Heart left ventricle (tissue), 16 donors: ENCODE measurements at regions not wholly inside any gene's neighbourhood (a gene's known extent, or its start where the extent isn't known, plus 50 kb on each side); places are given as distances from the start of the nearest gene placed in this dataset.

Experiments
- ATAC-seq, 4 donors: fragments of 200-7000 bp; cut with Tn5 transposase; one replicate each; pipeline ENCODE4 v1.9.1; 2020 to 2022; ENCODE audit warnings: moderate library complexity in 4 of 4, mild to moderate bottlenecking in 3 of 4, moderate number of reproducible peaks in 1 of 4
- DNase-seq, 5 donors: peaks; one replicate each; pipeline ENCODE4 v3.0.0-alpha.2; 2020
- H3K27ac ChIP-seq, 12 donors: fragments of 200-600 bp; sonication (generic) in 4 of 12; one replicate each; pipeline versions ENCODE4 v1.5.0 to v1.8.0; 2016 to 2022; ENCODE audit warnings: mild to moderate bottlenecking in 2 of 12
- H3K27me3 ChIP-seq, 9 donors: fragments of 200-600 bp; sonication (generic) in 2 of 9; one replicate each; pipeline versions ENCODE4 v1.5.1 to v1.8.0; 2016 to 2022; ENCODE audit warnings: mild to moderate bottlenecking in 3 of 9
- H3K36me3 ChIP-seq, 9 donors: fragments of 200-600 bp; sonication (generic) in 2 of 9; one replicate each; pipeline versions ENCODE4 v1.5.0 to v1.8.0; 2018 to 2022; ENCODE audit warnings: mild to moderate bottlenecking in 2 of 9
- H3K4me1 ChIP-seq, 12 donors: fragments of 200-600 bp; sonication (generic) in 4 of 12; one replicate each; pipeline versions ENCODE4 v1.5.0 to v1.8.0; 2016 to 2022; ENCODE audit warnings: mild to moderate bottlenecking in 3 of 12
- H3K4me3 ChIP-seq, 12 donors: fragments of 200-600 bp; sonication (generic) in 4 of 12; one replicate each; pipeline versions ENCODE4 v1.5.0 to v1.8.0; 2017 to 2022; ENCODE audit warnings: mild to moderate bottlenecking in 9 of 12, moderate library complexity in 4 of 12
- H3K9me3 ChIP-seq, 12 donors: fragments of 200-600 bp; sonication (generic) in 4 of 12; one replicate each; pipeline versions ENCODE4 v1.5.0 to v1.8.0; 2016 to 2022; ENCODE audit warnings: mild to moderate bottlenecking in 1 of 12
- CTCF ChIP-seq, 12 donors: fragments of 200-600 bp; sonication (generic) in 4 of 12; IDR thresholded peaks; one replicate each; pipeline versions ENCODE4 v1.5.0 to v1.8.0; 2018 to 2022; ENCODE audit warnings: antibody characterized with exemption in 12 of 12, mild to moderate bottlenecking in 5 of 12
- POLR2A ChIP-seq, 2 donors: fragments of 450-650 bp; IDR thresholded peaks; one replicate each; pipeline ENCODE4 v1.6.1; 2017; ENCODE audit warnings: antibody characterized with exemption in 2 of 2, mild to moderate bottlenecking in 2 of 2, moderate library complexity in 2 of 2
- WGBS, 4 donors: extraction: QIAGEN DNeasy Blood & Tissue Kit in 2 of 4; methylation state at CpG; one replicate each; pipeline versions ENCODE4 v1.1.5 to v1.1.7; 2013 to 2018; 5-methylcytosine and 5-hydroxymethylcytosine counted together
- intact Hi-C, 10 donors: fragments of 100-400 bp; cut with DNase I; formaldehyde crosslinking; loops; one replicate each; pipeline versions ENCODE4 v1.11.1 to v1.14.2; 2022
- donor health status: ischemic (EF 13 %, LVEDD 7.1; RV severe dilation, severe dysfunction).
- donor health status: healthy with polysubstance abuse.
- donor health status: DM: no; HTN: yes; CAD: no.
- donor health status: DM: no; HTN: no; CAD: no.
- donor health status: ischemic (EF 25% LVEDD 6.9; RV normal size, moderate dysfunction).
- donor health status: ischemic (EF 25% LVEDD 5.7; RV mildly dilated, moderate dysfunction).
- donor health status: healthy.
- donor health status: DM: yes; HTN: yes; CAD: no.
- donor health status: ischemic (EF 35%, LVEDD 5.7; RV mildly dilated, moderate dysfunction).
- donor health status: nonischemic (EF 11% LVEDD 7.7; RV severe dilation, severe dysfunction).
- donor health status: DM: yes; HTN: yes; CAD: no.
- donor health status: PGD.
- donor health status: ischemic (EF 29% LVEDD 5.4; RV normal size, mild dysfunction).
- donor health status: nonischemic (EF 23%, LVEDD 6.1; RV moderate dilation, normal function).

DNA sequence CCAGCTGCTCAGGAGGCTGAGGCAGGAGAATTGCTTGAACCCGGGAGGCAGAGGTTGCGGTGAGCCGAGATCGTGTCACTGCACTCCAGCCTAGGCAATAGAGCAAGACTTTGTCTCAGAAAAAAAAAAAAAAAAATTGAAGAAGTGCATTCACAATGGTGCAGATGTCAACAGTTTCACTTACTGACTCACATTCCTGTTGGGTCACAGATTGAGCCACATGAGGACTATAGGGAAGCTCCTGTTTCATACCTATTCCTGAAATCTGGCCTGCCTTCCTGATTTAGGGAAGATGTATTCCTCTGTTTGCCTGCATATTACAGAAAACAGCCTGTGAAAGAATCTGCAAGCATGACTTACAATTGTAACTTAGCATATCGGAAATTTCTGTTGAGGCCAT is 78.2 kb downstream of the AKR1C4 start:
- H3K27me3 ChIP-seq, result no peaks in the 10 kb centered on the region
- intact Hi-C loops, result loop anchor here in 1 of 10 donors (10.0 kb wide), 1 partner anchor 170 kb away; no protein-coding TSS in a partner anchor
- no peak overlapping the region for H3K4me3 ChIP-seq
- H3K4me1 ChIP-seq, result peaks cover 0 to 5% (median 0%) of the 10 kb centered on the region in 12 donors
- peak overlapping the region in 1 of 12 donors; percentile 23 for H3K27ac ChIP-seq
- no peak for TF ChIP-seq CTCF (IDR thresholded peaks at IDR 0.05)
- TF ChIP-seq POLR2A (IDR thresholded peaks at IDR 0.05), result no peak
- no peak for DNase-seq
- no peaks in the 10 kb centered on the region for H3K36me3 ChIP-seq
- 89 to 92% (median 91%) methylated on average over 5 of the region's 5 CpGs for WGBS, 4 donors
- H3K9me3 ChIP-seq, result no peaks in the 10 kb centered on the region
- no peak for ATAC-seq

DNA sequence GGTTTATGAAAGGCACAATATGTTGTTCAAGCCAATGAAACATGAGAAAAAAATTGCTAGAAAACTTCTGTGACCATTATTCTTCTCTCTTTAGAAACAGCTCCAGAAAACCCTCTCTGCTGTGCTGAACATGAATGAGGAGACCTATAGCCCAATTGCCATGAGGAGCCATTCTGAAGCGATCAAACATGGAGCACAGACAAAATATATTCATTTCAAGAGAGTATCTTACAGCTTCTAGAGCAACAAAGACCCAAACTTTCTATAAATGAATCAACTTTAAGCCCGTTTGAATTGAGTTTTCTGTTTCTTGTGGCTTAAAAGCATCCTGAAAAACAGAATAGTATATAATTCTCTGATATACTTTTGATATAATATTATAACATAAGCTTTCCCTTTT is 83.4 kb upstream of the UCN3 start:
- H3K9me3 ChIP-seq, result no peaks in the 10 kb centered on the region
- WGBS, 4 donors, result 62 to 91% (median 68%) methylated on average over 2 of the region's 2 CpGs
- peaks cover 0 to 22% (median 0%) of the 10 kb centered on the region in 12 donors for H3K4me1 ChIP-seq
- no peak overlapping the region for H3K27ac ChIP-seq
- intact Hi-C loops, result loop anchor here in 8 of 10 donors (5.0 to 10.0 kb wide), 7 partner anchors 101 to 467 kb away; partner anchors contain the start of gene AKR1C3 (in 3 of the 8)
- no peak overlapping the region for H3K4me3 ChIP-seq
- peaks cover 0 to 4% (median 0%) of the 10 kb centered on the region in 9 donors for H3K27me3 ChIP-seq
- no peaks in the 10 kb centered on the region for H3K36me3 ChIP-seq
- DNase-seq, result no peak
- no peak for ATAC-seq
- TF ChIP-seq CTCF (IDR thresholded peaks at IDR 0.05) (no peak), POLR2A (IDR thresholded peaks at IDR 0.05) (no peak)

- Histone ChIP-seq H3K27me3 (peaks cover 0 to 4% (median 0%) of the 10 kb centered on the region in 9 donors), H3K4me3 (no peak overlapping the region), H3K4me1 (peaks cover 0 to 22% (median 0%) of the 10 kb centered on the region in 12 donors), H3K27ac (no peak overlapping the region), H3K36me3 (no peaks in the 10 kb centered on the region), H3K9me3 (no peaks in the 10 kb centered on the region)
- TF ChIP-seq CTCF (IDR thresholded peaks at IDR 0.05) (no peak), POLR2A (IDR thresholded peaks at IDR 0.05) (no peak)
- no peak for DNase-seq
- intact Hi-C loops, result loop anchor here in 9 of 10 donors (2.0 to 10.0 kb wide), 9 partner anchors 100 to 467 kb away; partner anchors contain the start of gene AKR1C3 (in 4 of the 9)
- ATAC-seq, result no peak
- 83 to 96% (median 86%) methylated on average over 2 of the region's 2 CpGs for WGBS, 4 donors
Observed at GRCh38 chr10:5282137-5282536, 82.6 kb upstream of the UCN3 start.

- Histone ChIP-seq H3K36me3 (no peaks in the 10 kb centered on the region), H3K27me3 (peaks cover 0 to 4% (median 0%) of the 10 kb centered on the region in 9 donors), H3K9me3 (no peaks in the 10 kb centered on the region), H3K4me3 (no peak overlapping the region), H3K4me1 (peaks cover 0 to 22% (median 0%) of the 10 kb centered on the region in 12 donors), H3K27ac (peak overlapping the region in 1 of 12 donors; percentile 63)
- WGBS, 4 donors, result 45 to 49% (median 46%) methylated on average over 14 of the region's 14 CpGs
- intact Hi-C loops, result loop anchor here (1.0 to 10.0 kb wide), 10 partner anchors 99 to 469 kb away; partner anchors contain the start of gene AKR1C3 (in 4 of the 10)
- peak in 3 of 4 donors; percentile 88 to 95 (median 94) for ATAC-seq
- TF ChIP-seq CTCF (IDR thresholded peaks at IDR 0.05) (peak; percentile 54 to 76 (median 62)), POLR2A (IDR thresholded peaks at IDR 0.05) (no peak)
- DNase-seq, result peak in 4 of 5 donors; percentile 44 to 63 (median 58)
Observed at GRCh38 chr10:5283305-5284158, 81.2 kb upstream of the UCN3 start.
